NCI-H1417 treated with DMSO at 0.1 percent for 48 hours (cell line): ENCODE measurements at regions not wholly inside any gene's neighbourhood (a gene's known extent, or its start where the extent isn't known, plus 50 kb on each side); places are given as distances from the start of the nearest gene placed in this dataset.
A peak's percentile ranks its signal among the peaks of the same experiment; 100 is the strongest.

Source experiments
- DNase-seq: peaks from one replicate; lab custom pipeline; 2025; lab: John Stamatoyannopoulos, UW

DNA sequence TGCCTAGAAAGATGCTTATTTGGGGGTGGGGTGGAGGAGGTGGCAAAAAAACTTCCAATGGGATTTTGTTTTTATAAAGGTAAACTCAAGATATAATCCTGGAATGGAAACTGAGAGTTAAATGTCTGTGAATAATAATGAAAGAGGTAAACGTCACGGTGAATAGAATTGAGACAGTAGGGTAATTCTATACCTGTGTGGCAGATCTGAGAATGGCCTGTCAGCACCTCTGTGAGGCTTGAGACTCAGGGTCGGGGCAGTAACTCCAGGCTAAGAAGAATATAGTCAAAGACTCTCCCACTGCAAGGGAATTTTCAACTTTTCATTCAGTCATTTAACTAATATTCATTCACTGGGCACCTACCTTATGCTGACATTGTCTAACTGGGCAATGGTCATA is 581.2 kb upstream of the ZNF608 start:
- no peak for DNase-seq

DNA sequence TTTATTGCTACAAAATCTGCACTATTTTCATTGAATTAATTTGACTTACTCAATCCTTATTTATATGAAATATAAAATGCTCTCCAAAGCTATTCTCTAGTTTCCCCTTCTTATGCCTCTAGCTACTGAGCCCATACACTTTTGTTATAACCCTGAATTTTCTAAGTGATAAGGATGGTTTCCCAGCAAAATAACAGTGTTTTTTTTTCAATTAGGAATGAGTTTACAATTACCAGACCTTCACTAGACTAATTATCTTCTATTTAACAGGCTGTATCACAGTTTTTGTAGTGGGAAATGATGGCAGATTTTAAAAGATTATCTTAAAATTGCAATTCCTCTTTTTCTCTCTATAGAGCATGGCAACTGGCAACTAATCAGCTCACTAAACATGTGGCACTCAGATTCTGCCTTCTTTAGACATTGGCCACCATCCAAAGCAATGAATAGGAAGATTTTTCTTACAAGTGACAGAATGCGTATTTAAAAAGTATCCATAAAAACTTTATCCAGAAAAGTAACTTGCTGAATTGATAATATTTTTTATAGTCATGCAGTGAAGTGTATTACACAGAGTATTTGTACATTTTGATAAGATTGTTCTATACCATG is 585.7 kb upstream of the ZNF608 start:
- DNase-seq: no peak

DNA sequence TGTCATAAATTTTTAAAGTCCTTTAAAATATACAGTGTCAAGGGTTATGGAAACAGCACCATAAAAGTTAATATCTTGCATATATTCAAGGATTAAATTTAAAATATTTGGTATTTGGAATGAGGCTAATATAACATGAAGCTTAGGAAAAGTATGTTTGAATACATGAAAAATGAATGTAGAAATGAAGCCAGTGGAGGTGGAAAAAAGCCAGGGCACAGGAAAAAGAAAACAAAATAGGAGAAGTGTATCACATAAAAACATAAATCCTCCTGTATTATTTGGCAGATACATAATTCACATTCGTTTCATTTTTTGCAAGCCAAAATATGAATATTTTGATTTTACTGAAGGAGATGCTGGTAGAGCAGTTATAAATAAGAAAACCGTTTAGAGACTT is 587.0 kb upstream of the ZNF608 start:
- no peak for DNase-seq

DNA sequence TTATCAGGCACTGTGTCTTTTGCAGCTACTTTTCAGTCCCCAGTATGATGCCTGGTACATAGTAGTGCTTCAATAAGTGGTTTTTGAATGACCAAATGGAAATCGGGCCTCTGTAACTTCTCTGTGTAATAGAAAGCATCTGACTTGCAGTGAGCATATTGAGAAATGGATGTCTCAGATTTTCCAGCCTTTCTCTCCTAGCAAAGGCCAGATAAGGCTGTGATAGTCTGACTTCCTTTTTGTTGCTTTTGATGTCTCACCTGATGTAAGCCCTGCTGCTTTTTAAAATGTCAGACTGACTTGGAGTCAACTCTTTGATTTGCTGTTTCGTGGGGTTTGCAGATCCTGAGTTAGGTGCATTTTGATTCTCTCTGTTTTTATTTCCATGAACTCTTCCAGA is 590.0 kb upstream of the ZNF608 start:
- DNase-seq: no peak

DNA sequence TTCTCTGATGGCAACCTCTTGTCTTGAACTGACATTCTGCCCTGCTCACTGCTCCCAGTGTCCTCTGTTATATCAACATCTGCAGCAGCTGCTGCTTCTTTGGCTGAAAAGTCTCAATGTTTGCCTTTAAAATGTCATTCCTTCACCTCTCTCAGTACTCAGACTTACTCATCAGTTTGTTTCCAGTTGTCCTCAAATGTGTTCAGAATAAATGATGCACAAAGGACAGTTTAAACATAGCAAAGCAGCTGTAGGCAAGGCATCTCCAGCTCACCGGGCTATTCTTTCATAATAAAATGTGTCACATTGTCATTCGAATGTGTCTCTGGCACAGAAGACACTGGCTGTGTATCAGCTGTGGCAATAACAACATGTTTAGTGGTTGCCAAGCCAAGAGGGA is 590.9 kb upstream of the ZNF608 start:
- DNase-seq: no peak

DNA sequence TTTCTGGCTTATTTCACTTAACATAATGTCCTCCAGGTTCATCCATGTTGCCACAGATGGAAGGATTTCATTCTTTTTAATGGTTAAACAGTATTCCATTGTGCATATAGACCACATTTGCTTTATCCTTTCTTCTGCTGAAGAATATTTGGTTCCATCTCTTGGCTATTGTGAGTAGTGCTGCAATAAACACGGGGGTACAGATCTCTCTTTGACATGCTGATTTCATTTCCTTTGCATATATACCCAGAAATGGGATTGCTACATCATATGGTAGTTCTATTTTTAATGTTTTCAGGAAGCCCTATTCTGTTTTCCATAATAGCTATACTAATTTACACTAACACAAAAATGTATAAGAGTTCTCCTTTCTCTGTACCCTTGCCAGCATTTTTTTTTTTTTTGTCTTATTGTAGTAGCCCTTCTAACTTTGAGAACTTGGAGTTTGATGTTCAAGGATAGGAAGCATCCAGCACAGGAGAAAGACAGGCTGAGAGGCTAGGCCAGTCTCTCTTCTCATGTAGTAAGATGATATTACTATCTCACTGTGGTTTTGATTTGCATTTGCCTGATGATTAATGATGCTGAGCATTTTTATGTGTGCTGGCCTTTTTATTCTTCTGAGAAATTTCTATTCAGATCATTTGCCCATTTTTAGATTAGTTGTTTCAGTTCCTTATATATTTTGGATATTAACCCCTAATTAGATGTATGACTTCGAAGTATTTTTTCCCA is 592.2 kb upstream of the ZNF608 start:
- DNase-seq: no peak

DNA sequence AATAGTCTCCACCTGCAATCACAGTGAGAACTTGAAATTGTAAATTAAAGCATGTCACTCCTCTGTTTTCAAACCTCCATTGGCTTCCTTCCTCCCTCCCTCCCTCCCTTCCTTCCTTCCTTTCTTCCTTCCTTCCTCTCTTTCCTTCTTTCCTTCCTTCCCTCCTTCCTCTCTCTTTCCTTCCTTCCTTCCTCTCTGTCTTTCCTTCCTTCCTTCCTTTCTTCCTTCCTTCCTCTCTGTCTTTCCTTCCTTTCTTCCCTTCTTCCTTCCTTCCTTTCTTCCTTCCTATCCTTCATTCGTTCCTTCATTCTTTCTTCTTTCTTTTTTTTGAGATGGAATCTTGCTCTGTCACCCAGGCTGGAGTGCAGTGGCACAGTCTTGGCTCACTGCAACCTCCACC is 595.0 kb upstream of the ZNF608 start:
- DNase-seq: no peak

DNA sequence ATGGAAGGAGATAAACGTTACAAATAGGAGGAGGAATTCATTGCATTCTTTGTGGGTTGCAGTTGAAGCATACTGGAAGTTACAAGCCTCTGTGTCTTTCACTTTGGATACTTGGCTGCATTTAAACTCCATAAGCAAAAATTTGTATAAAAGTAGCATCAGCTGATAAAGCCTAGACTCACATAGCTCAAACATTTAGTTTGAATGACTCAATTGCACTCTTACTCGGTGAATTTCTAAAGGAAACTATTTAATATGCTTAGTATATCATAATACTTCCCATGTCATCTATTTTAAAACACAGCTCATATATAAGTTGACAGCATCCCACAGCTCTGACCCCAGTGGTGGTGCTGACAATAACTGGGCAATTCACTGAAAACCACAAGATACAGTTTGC is 596.6 kb upstream of the ZNF608 start:
- no peak for DNase-seq

DNA sequence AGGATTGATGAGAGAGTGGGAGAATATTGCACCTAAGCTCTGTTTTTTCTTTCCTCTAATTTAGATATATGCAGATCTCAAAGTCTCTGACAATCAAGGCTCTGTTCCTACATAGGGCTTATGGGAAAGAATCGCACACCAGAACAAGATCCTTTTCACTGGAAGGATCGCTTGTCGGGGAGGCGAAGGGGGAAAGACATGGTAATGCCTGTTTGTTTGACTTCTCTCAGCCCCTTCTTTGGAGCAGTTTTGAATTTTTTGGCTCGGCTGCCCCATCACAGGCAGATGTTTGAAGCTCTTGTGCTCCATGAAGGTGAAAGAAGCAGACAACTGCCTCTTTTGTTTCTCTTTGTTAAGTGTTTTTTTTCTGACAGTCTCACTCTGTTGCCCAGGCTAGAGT is 599.9 kb upstream of the ZNF608 start:
- DNase-seq: no peak

DNA sequence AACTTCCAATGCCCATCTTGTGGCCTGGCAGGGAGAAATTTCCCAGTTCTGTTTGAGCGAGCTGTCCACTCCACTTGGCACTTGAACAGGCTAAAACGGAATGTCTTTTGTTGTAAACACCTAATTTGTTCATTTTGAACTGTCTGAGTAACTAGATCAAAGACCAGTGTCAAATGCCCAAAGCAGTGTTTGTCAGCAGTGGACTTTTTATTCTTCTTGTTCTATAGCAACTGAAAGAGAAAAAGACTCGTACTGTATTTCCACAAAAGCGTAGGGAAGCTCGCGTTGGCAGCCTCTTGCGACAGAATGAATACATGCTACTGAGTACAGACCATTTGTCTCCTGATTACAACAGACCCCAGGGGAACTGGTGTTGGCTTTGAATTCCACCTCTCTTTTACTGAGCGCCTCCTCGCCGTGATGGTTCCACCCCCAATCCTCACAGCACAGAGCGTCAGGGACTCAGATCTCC is 601.8 kb upstream of the ZNF608 start:
- no peak for DNase-seq

DNA sequence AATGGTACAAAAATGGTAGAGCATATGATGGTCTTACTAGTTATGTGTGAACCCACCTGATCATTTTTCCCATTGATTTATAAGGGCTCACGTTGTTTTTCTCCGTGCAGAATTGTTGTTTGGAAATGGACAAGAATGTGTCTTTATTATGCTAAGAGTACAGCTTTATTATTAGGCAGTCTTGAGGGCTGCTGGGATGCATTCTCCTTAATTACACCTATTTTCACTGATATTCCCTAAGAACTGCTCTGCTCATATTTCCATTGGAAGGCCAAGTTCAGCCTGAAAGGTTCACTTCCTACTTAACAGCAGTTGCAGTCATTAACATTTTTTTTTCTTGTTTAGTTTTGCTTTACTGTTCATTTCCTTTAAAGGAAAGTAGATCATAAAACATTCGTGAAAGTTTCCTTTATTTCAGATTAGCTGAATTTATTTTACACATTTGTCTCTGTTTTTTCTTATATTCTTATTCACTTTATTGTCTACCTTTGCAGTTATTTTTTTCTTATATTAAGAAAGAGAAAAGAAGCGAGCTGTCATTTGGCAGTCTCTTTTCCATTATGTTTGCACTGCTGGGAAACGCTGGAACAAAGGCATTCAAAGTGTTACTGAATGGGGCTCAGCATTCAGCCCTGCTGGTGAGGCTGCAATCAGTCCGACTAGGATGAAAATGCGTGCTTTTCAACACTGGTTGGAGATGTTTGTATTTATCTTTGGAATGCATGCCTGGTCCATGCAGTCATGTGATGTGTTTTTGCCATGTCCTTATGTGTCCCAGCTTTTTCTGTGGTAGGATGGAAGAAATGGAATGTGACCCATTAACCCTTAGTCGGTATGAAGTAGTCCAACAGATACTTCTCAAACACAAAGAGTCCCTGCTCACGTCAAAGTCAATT is 602.7 kb upstream of the ZNF608 start:
- DNase-seq: no peak

DNA sequence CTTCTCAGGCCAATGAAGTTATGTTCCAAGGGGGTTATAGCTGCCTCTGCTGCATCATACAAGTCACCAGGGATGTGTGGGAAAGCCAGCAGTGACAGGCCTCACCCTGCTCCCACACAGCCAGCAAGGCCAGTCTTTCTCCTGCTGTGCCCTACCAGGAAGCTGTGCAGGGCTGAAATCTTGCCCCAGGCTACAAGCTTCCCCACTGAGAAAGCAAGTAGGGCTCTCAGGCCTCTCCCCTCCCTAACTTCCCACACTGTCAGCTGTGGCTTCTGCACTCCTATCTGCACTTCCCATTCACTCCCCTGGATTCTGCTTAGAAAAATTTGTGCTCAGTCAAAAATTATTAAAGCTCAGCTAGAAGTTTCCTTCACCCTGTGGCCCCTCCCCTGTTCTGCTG is 611.2 kb upstream of the ZNF608 start:
- no peak for DNase-seq

DNA sequence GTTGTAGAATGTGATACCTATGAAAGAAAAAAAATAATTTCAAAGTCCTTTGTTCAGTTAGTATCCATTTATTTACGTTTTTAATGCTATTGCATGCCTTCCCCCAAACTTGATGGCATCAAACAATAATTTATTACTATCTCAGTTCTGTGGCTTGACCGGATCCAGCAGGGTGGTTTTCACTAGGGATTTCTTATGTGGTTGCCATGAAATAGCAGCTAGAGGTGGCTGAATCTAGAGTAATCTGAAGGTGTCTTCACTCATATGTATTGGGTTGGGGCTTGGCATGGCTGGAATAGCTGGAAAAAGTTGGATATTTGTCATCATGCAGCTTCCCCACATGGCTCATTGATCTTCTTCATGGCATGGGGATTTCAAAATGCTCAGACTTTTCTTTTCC is 619.3 kb upstream of the ZNF608 start:
- DNase-seq: no peak

DNA sequence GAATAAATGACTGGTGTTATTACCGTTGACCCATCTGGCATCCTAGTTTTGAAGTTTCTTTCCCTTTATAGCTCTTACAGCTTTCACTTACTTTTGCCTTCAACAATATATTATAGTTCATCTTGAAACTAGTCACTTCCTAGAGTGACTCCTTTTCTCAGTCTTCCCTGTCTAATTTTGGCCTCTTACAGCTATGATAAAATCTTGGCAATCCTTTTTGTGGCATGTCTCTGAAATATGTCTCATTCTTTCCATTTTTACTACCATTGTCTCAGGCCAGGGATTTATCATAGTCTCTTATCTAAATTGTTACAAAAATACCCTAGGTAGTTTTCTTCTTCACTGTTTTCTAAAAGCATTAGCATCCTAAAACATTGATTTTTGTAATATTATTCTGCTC is 621.3 kb upstream of the ZNF608 start:
- no peak for DNase-seq

DNA sequence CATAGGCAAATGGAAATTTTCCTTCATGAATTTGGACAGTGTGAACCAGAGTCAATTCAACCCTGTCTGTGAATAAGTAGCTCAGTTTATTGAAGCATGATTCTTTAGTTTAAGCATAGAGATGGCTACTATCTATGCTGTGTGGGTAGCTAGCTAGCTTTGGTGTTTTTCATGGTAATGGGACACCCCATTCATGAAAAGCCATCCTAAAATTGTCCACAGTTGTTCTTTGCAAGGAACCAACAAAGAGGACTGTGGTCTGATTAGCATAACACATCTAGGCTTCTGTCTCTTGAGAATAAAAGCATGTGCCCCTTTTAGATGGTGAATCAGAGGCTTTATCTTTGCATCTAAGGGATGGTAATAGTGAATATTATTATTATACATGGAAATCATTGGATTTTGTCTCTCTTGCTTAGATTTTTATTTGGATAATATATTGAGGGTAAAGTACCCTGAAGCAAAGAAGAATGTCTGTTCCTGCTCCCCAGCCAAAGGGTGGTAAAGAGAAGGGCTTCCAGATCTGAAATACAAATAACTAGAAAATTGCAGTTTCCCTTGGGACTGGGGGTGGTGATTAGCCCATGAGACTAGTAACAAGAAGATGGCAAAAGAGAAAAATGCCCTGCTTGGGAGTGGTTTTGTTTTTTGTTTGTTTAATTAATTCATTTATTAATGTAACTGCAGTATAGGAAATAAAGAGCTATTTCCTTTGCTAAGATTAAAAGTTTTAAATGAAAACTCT is 624.2 kb upstream of the ZNF608 start:
- DNase-seq: no peak

DNA sequence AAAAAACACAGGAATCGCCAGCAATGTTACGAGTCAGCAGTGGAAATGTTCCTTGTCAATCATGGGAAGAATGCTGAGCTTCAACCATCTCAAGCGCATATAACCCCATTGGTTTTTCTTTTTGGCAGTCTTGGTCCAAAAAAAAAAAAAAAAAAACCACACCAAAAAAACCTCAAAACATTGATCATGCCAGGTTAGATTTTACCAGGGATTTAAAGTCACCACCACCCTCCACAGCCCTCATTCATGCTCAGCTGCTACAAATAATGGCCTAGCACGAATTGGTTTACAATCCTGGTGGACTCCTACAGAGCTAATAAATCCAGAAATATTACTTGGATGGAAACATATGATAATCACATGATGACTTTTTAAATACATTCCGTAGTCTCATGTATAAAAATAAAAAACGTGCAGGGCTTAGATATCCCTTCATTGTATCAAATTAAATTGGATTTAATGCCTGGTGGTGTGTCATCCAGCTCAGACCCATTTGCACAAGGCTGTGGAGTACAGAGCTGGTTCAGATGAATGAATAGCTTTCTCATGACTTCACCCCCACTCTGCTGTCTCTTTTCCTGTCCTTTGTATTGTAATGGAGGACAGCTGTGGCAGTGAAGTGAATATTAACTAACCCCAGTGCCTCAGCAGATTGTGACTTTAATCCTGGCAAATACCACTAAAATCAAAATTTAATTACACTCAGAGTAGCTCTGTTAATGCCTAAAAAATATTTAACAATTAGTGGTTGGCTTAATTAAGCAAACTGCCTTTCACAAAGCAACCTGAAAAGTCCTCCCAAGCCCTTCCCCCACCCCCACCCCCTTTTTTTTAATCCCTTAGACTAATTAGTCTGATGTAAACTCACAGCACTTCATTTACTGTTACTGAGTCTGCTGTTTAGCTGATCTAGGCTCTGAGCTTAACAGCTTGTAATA is 626.5 kb upstream of the ZNF608 start:
- DNase-seq: no peak

DNA sequence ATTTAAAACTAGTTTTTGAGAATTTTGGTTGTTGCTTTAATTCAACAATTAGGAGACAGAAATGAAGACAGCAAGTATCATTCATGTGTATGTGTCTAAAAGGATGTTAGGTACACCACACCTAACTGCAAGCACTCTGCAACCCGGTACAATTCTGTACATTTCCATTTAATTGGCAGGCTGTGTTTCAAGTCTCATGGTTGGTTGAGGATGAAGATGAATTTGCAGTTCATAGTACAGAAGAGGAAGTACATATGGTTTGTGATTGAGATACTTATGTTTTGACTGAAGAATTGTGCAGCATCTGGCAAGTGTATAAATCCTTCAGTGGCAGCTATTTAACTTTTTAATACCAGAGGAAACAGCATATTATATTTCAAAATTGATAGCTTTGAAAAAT is 628.7 kb upstream of the ZNF608 start:
- DNase-seq: no peak

DNA sequence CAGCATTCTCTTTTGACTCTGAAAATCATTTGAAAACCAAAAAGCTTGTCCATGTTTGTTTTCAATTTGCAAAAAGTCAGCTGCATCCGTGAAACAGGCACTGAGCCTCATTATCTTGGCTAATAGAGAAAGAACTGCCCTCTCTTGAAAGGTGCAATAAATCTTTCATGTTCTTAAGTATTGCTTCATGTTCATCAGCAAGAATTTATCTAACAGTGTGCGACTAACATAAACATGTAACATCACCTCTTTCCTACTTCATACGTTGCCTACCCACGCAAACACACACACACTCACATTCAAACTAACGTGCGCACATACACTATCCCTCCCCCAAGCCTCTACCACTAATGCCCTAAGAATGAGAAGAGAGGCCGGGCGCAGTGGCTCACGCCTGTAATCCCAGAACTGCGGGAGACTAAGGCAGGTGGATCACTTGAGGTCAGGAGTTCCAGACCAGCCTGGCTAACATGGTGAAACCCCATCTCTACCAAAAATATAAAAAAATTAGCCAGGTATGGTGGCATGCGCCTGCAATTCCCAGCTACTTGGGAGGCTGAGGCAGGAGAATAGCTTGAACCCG is 629.7 kb upstream of the ZNF608 start:
- peak; percentile 23 for DNase-seq

DNA sequence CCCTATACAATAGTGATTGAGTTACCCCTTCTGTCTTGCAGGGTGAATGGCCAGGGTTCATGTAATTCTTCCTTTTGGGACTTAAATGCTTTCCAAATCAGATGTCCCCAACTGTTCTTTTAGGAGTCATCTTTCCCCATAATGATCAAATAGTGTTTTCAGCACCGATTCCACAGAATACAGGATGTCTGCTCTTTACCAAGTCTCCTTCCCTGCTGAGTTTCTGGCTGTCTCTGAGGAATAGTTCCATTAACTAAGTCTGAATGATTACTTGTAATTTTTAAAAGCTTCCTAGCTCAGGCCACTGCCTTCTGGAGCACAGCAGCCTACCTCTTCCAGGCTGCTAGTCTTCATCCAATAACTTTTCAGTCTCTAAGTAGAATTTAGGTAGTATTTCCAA is 630.7 kb upstream of the ZNF608 start:
- no peak for DNase-seq

DNA sequence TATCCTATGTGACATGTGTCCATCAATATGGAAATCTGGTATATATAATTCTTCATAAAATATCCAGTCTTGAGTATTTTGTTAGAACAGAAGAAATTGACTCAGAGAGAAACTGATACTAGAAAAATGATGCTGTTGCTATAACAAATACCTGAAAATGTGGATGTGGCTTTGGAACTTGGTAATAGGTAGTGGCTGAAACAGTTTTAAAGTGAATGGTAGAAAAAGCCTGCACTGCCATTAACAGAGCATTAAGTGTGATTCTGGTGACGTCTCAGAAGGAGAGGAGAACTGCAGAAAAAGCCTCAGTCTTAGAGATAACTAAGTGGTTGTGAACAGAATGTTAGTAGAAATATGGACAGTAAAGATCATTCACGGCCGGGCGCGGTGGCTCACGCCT is 634.9 kb upstream of the ZNF608 start:
- no peak for DNase-seq

DNA sequence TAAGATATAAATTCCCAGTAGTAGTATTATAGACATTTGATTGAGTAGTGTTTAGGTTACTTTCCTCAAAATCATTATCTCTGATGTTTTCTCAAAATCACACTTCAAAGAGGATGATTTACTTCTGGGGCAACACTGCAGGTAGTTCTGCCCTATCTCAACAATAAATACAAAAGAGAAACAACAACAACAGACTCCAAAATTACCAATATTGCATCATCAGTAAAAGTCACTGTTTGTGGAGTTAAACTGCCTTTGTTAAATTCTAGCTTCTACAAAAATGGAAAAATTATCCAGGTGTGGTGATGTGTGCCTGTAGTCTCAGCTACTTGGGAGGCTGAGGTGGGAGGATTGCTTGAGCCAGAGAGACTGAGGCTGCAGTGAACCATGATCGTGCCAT is 637.6 kb upstream of the ZNF608 start:
- no peak for DNase-seq
